NCI-H187 treated with DMSO at 0.1 percent for 48 hours (cell line): ENCODE measurements at regions not wholly inside any gene's neighbourhood (a gene's known extent, or its start where the extent isn't known, plus 50 kb on each side); places are given as distances from the start of the nearest gene placed in this dataset.

ENCODE experiments used
- DNase-seq: peaks from one replicate; lab custom pipeline; 2025; lab: John Stamatoyannopoulos, UW

DNA sequence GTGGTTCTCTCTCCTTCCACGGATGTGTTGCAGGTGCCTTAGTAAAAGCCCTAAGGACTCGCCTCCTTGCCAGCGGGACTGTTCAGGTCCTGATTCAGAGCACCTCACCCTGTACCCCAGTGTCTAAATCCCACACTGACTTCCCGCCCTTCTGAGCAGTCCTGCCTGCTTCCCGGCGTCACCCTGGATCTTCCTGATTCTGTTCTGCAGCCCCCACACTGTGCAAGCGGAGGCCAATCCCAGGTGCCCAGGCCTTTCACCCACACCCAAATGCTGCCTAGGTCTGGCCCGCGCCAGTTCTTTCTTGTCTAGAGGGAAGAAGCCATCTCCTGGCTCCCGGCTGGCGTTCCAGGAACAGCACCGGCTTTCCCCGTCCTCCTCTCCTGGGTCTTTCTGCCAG lies 95.9 kb upstream of the GALNT2 start:
- DNase-seq, result no peak

DNA sequence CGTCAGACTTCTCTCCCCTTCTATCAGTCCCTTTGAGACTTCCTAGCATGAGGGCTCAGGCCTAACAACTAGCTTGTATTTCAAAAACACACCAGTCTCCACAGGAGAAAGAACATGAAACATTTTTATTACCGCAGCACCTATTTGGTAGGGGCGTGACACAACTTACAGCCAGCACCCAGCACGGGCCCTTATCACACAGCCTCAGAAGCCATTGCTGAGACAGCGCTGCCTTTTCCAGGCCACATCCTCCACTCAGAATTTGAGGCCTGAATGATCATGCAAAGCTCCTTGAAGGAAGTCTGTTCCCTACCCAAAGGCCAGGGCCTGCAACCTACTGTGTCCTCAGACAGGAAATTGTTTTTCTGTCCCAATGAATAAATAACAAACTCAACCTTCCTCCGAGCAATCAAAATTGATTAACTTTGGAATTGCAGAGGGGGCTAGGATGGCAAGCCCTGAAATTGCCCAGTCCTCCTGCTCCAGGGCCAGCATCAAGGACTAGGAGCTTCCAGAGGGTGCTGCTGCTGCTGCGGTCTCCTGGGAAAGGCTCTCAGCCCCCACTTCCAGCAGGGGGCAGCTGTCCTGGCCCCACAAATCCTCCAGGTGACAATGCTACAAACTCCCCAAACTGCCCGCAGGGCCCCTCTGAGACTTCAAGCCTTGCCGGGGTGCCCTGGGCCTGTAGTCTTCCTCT lies 94.3 kb upstream of the GALNT2 start:
- no peak for DNase-seq

DNA sequence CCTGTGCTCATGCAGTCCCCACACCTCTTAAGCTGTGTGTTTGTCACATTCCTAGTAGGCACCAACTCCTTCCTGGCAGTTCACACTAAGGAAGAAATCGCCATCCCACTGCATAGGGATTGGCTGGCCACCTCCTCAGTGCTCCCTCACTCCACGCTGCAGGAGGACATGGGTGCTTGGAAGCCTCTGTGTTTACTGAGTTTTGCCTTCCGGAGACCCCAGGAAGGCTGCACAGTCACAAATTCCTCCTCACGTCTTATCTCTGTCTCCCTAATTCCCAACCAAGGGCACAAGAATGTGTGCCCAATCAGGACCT lies 93.8 kb upstream of the GALNT2 start:
- DNase-seq, result no peak

DNA sequence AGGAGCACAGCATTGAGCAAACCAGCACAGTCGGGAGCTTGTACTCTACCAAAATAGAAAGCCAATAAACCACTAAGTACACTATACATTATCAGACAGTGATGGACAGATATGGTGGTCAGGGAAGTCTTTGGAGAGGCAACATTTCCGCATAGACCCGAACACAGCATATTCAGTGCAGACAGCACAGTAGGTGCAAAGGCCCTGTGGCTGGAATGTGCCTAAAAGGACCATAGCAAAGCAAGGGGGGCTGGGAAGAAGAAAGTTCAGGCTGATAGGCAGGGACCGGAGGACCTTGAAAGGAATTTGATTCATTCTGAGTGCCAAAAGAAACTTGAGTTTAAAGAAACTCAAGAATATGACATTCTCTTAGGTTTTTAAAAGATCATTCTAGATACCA lies 92.0 kb upstream of the GALNT2 start:
- no peak for DNase-seq

DNA sequence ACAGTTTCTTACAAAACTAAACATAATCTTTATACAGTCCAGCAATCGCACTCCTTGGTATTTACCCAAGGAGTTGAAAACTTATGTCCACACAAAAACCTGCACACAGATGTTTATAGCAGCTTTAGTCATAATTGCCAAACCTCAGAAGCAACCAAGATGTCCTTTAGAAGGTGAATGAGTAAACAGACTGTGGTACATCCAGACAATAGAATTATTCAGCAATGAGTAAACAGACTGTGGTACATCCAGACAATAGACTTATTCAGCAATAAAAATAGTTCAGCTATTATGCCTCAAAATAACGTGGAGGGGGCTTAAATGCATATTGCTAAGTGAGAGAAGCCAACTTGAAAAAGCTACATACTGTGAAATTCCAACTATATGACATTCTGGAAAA lies 87.0 kb upstream of the GALNT2 start:
- no peak for DNase-seq

DNA sequence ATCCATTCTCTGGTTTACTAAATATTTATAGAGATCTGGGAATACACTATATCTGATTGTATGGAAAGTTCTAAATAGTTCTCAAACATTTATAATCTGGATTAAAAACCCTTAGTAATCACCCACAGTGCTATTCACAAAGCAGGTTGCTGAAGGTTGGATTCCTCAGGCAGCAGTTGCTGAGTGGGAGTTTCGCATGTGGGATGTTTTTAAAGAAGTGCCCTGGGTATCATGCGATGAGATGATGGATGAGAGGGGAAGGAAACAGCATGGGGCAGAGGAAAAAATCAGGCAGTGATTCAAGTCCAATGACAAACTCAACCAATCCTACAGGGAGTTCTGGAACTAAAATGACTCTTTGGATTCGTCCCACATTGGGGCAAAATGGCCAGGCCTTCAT lies 85.3 kb upstream of the GALNT2 start:
- no peak for DNase-seq

DNA sequence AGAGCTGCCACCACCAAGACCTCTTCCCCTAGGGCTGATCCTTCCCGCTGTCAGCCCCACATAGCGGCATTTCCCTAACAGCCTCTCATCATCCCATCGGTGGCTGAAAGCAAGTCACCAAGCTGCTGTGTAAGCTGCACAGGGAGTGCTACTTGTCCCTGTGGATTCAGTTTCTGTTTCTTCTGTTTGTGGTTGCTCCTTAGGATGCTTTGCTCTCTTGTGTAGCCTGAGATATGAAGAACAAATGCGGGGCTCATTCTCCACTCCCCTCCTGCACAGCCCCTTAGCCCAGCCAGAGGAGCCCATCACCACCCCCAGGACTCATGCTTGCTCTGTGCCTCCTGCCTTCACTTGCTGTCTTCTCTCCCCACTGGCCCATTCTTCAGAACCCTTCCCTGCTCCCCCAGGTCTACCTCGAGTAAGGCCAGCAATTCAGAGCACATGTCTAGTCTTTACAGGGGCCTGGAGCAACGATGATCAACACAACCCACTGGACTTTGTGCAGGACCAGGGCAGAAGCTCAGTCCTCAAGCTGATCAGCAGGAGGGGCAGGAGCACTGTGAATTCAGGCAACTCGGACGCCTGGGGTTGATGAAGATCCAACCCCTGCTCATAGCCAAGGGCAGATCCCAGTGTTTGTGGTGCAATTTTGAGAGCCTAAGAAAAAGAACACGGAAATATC lies 82.6 kb upstream of the GALNT2 start:
- DNase-seq, result no peak

DNA sequence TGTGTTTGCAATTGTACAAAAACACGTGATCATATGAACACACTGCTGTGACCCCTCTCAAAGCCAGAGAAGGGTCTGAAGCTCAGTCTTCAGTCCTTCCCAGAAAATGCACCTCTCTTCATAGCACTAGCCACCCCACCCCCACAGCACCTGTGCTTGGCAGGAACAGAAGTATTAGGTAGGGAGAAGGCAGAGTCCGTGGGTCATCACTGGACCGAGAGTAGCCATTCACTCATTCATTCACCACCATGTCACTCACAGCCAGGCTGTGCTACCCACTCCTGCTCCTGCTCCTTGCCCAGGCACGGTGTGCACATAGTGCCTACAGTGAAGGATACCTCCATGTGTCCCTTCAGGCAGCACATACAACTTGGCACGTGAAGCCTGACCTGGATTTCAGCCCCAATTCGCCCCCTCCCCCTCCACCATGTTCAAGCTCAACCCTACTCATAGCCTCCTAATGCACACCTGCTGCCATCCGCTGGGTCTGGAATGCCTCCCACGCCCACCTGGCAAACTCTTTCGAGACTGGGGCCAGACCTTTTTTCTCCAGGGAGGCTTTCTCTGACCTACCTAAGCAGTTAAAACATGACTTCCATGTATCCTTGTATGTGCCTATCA lies 81.9 kb upstream of the GALNT2 start:
- no peak for DNase-seq

DNA sequence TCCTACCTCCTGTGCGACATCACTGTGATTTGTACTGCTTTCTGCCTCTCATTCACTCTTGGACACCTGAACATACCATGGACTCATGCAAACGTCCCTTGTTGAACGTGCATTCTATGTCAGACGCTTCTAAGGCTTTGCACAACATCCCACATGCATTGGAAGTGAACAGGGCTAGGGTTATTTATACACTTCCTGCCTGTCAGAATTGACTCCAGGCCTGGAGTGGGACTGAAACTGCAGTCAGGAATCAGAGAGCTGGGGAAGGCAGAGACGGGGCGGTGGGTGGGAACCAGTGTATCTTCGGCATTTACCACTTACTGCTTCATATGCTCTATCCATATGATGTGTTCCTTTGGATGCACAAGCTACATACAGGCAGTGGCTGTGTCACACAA lies 81.4 kb upstream of the GALNT2 start:
- no peak for DNase-seq

DNA sequence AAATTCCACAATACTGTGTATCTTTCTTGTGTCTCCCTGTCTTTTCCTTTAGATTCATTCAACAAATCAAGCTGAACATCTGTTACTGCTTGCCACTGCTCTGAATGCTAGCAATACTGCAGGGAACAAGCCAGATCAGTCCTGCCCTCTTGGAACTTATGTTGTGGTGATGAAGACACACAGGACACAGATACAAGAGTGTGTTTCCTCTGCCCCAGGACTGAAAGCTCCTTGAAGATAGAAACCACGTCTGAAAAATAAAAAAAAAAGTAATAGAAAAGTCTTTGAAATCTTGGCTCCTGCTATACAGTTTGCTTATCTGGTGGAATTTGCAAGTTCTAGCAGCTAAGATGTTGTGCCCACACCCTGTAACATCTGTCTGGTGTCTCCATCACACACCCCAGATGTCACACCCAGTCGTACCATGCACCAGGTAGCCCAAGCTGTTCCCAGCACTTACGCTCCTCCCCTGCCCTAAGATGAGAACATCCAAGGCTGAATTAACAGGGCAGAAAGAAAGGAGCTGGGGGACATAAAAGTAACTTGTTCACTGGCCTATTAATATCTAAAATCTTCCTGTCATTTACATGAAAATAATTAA lies 80.2 kb upstream of the GALNT2 start:
- no peak for DNase-seq

DNA sequence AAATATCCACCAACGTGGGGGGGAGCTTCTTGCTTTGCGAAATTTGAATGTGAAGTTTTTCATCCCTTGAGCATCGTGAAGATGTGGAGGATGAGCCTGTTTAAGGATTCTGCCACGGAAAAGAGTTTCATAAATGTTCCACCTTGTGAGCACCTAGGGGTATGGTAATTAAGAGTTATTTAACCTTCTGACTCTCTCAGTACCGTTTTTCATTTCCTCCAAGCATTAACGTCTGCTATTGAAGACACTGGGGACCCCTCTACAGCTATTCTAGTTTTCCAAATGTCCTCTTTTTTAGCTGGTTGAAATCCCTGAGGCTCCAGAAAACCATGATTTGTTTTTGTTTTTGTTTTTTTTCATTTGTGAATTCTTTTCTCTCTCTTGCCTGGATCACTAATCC lies 79.1 kb upstream of the GALNT2 start:
- DNase-seq, result no peak

DNA sequence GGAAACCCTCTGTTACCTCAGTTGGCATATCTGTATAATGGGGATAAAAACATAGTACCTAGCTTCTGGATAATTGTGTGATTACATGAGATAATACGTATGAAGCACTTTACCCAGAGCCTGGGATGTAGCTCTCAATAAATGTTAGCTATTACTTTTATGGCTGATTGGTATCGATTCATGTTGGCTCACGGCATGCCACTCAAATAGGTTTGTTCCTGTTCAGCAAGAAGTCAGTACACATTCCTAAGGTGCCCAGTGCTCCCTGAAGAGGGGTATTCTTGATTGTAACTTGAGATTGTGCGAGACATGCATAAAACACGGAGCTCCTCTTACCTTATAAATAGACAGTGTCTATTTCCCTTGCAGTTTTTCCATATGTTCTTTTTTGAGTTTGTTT lies 78.5 kb upstream of the GALNT2 start:
- DNase-seq, result no peak

DNA sequence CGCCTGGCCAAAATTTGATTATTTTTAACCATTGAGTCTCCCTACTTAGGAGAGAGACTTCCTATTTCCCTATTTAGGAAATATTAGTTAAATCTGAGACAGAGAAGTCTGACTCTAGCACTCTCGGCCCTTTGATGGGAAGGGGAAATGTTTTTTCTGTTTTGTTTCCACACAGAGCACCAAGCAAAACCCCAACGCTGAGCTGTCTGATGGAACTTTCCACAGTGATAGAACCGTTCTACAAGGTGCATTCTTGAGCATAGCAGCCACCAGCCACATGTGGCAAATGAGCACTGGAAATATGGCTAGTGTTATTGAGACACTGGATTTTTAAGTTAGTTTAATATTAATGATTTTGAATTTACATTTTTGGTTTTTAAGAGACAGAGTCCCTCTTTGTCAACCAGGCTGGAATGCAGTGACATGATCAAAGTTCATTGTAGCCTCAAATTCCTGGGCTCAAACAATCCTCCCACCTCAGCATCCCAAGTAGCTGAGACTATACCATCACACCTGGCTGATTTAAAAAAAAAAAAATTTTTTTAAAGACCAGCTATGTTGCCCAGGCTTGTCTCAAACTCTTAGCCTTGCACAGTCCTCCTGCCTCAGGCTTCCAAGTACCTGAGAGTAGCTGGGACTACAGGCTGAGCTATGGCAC lies 77.3 kb upstream of the GALNT2 start:
- DNase-seq, result no peak

DNA sequence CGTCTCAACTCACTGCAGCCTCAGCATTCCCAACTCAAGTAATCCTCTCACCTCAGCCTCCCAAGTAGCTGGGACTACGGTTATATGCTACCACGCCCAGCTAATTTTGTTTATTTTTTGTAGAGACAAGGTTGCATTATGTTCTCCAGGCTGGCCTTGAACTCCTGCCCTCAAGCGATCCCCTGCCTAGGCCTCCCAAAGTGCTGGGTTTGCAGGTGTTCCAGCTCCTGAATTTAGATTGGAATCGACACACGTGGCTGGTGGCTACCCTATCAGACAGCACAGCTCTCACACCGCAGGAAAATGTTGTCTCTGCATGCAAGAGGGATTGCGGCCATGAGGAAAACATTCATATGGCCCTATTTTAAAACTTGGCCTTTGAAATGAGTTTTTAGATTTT lies 76.7 kb upstream of the GALNT2 start:
- DNase-seq, result no peak

DNA sequence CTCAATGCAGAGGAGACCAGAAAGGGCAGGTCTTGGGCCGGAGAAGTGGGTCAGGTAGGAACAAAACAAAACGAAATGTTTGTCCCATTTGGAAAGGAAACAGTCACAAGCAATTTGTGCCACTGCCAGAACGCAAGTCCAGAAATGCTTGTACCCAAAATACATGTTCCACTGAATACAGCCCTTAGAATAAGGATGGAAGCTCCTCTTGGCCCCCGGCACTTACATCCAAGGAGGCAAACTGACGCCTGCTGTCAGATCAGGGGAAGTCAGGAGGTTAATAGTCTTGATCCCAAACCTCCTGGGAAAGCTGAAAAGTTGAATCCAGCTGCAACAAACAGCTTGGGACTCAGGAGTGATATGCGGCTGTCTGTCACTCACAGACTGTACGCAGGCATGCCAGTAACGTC lies 75.9 kb upstream of the GALNT2 start:
- no peak for DNase-seq

DNA sequence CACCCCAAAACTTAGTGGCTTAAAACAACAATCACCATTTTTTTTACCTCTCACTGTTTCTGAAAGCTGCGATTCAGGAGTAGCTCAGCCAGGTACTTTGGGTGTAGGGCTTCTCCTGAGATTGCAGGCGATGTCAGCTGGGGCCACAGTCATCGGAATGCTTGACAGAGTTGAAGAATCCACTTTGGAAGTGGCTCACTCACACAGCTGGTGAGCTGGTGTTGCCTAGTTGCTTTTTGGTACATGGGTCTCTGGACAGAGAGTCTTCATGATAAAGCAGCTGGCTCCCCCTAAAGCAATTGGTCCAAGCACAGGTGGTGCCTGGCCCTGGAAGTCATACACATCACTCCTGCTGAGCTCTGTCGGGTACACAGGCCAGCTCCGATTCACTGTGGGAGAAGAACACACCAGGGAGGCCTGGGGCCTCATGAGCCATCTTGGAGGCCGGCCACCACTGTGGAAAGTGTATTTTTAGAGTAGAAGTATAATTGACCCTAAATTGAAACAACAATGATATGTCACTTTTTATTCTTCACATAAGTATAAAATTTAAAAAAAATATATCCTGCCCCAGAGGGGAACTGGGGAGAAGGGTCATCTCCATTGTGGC lies 75.2 kb upstream of the GALNT2 start:
- DNase-seq, result no peak

DNA sequence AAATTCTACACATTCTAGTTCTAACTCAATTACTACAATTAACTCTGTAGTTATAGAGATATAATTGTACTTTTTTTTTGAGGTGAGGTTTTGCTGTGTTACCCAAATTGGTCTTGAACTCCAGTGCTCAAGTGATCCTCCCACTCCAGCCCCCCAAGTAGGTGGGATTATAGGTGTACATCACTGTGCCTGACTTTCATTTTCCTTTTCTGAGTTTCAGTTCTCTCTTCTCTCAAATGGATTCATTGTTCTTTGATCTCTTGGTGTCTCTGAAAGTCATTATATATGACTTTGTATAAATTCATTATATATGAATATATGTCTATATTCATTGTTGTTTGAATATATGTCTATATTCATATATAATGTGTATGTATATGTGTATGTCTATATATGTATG lies 74.0 kb upstream of the GALNT2 start:
- DNase-seq, result no peak

DNA sequence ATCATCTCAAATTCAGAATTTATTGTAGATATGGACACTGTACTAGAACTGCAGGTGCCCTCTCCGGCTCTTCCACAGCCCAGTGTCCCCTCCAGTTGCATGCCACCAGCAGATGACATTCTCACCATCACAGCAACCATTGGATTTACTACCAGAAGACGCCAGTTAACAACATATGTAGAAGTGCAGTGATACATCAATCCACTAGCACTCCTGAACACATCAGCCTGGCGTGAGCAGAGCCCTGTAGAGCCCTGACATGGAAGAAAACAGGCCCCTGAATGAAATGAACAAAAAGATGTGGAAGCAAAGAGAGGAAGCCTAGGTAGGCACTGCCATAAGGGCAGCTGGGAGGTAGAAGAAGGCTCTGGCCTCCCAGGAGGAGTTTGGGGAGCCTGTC lies 73.1 kb upstream of the GALNT2 start:
- DNase-seq, result no peak

DNA sequence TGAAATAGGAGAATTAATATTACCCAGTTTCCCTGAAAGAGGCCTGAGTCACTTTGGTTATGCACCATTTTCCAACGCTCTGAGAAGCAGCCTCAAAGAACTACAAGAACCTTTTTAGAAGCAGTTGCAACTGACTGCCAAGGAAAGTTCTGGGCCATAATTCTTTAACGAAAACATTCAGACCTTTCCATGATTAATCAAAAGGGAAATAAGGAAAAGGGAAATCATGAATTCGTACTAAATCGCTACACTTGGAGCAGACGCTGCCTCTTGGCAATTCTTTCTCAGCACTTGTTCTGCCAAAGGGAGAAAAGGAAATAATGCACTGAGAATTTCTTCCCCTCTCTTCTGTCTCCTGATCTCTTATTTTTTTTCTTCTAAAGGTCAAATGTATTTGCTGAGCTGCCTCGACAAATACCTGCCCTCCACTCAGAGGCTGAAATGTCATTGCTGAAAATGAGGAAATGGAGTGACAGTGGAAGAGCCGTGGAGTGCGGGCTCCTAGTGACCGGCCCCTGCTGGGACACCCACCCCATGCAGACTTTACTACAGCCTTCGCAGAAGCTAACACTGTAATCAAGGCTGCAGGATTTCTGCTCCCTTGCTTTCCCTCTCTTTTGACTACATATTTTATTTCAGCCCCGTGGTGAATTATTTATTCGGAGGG lies 67.9 kb upstream of the GALNT2 start:
- DNase-seq, result no peak

DNA sequence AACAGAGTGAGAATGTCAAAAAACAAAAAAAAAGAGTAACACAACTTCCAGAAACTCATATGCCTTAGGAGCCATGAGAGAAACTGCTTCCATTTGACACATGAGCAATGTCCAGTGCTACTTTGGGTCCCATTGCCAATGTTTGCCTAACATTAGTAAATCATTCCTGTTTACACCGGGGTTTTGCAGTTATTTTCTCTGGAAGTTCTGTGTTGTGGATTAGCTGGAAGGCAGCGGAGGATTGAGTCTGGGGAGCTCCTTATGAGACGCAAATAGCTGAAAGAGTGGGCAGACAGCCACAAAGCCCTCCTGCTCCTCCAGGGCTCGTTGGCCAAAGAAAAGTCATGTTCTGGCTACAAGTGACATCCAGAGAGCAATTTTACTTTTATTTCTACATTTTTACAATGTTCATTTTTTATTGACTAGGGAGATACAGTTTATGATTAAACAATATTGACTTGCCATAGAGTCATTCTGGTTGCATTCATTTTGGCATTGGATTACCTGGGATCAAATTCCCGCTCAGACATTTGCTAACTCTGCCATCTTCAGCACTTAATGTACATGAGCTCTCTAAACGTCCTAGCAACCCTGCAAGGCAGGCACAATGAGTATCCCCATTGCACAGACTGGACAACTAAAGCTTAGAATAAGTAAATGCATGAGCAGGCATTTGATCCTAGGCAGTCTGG lies 66.4 kb upstream of the GALNT2 start:
- no peak for DNase-seq

DNA sequence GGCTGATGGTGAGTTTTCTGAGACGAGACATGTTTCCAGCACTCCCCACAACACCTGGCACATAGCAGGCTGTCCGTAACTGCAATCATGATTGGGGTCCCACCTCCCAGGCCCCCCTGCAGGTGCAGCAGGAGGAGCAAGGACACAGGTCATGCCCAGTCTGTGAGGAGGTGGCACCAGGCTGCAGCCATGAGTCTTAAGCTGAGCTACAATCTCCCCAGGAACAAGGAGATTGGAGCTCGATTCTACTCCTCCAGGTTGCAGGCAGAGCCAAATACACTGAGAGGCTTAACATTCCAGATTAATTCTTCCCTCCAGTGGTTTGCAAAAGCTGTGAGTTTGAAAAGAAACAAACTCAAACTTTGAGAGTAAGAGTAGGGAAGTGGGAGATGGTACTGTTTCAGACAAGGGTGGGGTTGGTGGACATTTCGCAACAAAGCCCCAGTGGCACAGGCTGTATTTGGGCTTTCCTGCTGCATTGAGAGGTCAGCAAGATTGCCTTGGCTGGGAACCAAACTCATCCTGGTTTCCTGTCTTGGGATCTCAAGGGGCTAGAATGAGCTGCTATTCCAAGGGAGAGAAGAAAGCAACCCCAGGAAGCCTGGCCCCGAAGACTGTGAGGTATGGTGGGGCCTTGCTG lies 64.8 kb upstream of the GALNT2 start:
- DNase-seq, result no peak
